CD14-positive monocyte (primary cell): ENCODE measurements at regions not wholly inside any gene's neighbourhood (a gene's known extent, or its start where the extent isn't known, plus 50 kb on each side); places are given as distances from the start of the nearest gene placed in this dataset.

Source experiments
- DNase-seq, 3 donors: peaks; one replicate each; pipeline ENCODE4 v3.0.0-alpha.2; 2011 to 2022
- H2AFZ ChIP-seq: 2 replicates; pipeline ENCODE4 v1.6.0; 2012; ENCODE audit warnings: mild to moderate bottlenecking, low read depth, low read length, inconsistent platforms; ENCODE audit not compliant: insufficient read depth, poor library complexity, severe bottlenecking
- H3K27ac ChIP-seq, 2 donors: 1 replicate in 1 of 2; 2 replicates in 1 of 2; pipeline ENCODE4 v1.5.1; 2012 to 2013; ENCODE audit warnings: low read length in 2 of 2, control low read depth in 1 of 2, inconsistent platforms in 1 of 2, low read depth in 1 of 2, mild to moderate bottlenecking in 1 of 2
- H3K27me3 ChIP-seq, 2 donors: one replicate each; pipeline versions ENCODE4 v1.6.0 to v1.6.1; 2011 to 2013; ENCODE audit warnings: low read length in 2 of 2; ENCODE audit not compliant: control insufficient read depth in 2 of 2, insufficient read depth in 2 of 2
- H3K36me3 ChIP-seq, 2 donors: replicated peaks in 1 of 2; 1 replicate in 1 of 2; 2 replicates in 1 of 2; pipeline versions ENCODE4 v1.5.1 to v1.6.1; 2012 to 2013; ENCODE audit warnings: low read length in 2 of 2, control low read depth in 1 of 2, inconsistent platforms in 1 of 2, mild to moderate bottlenecking in 1 of 2; ENCODE audit not compliant: insufficient read depth in 2 of 2, control insufficient read depth in 1 of 2
- H3K4me1 ChIP-seq, 2 donors: 1 replicate in 1 of 2; 2 replicates in 1 of 2; pipeline versions ENCODE4 v1.5.1 to v1.6.1; 2012 to 2013; ENCODE audit warnings: low read length in 2 of 2, control low read depth in 1 of 2, inconsistent platforms in 1 of 2, mild to moderate bottlenecking in 1 of 2, moderate library complexity in 1 of 2; ENCODE audit not compliant: insufficient read depth in 2 of 2, control insufficient read depth in 1 of 2
- H3K4me2 ChIP-seq: replicated peaks from 2 replicates; pipeline ENCODE3; 2012; ENCODE audit warnings: low read length, moderate library complexity, mild to moderate bottlenecking; ENCODE audit not compliant: poor library complexity, severe bottlenecking; ENCODE audit errors: extremely low read depth
- H3K4me3 ChIP-seq, 3 experiments: fragments of 200-600 bp in 1 of 3; sonication (generic) in 1 of 3; replicated peaks in 1 of 3; 1 replicate in 2 of 3; 2 replicates in 1 of 3; pipeline ENCODE4 v1.5.1; 2011 to 2013; ENCODE audit warnings: low read length in 3 of 3, mild to moderate bottlenecking in 3 of 3, control low read depth in 2 of 3, low read depth in 2 of 3, inconsistent platforms in 1 of 3, moderate library complexity in 1 of 3
- H3K79me2 ChIP-seq: 2 replicates; pipeline ENCODE4 v1.6.0; 2012; ENCODE audit warnings: mild to moderate bottlenecking, control low read depth, inconsistent platforms, low read length, moderate library complexity; ENCODE audit not compliant: insufficient read depth
- H3K9ac ChIP-seq: 2 replicates; pipeline ENCODE4 v1.6.0; 2017; ENCODE audit warnings: low read length, mild to moderate bottlenecking; ENCODE audit not compliant: insufficient read depth, poor library complexity, severe bottlenecking
- H3K9me3 ChIP-seq, 2 donors: replicated peaks in 1 of 2; 1 replicate in 1 of 2; 2 replicates in 1 of 2; pipeline versions ENCODE4 v1.5.1 to v1.6.1; 2012 to 2013; ENCODE audit warnings: low read length in 2 of 2, control low read depth in 1 of 2; ENCODE audit not compliant: control insufficient read depth in 1 of 2, insufficient read depth in 1 of 2
- H4K20me1 ChIP-seq: 2 replicates; pipeline ENCODE4 v1.6.0; 2012; ENCODE audit warnings: mild to moderate bottlenecking, low read length, control low read depth, moderate library complexity; ENCODE audit not compliant: insufficient read depth
- H3K27ac Mint-ChIP-seq, 7 donors: one replicate each; pipeline ENCODE4 v1.8.0; 2020; ENCODE audit warnings: mild to moderate bottlenecking in 7 of 7, mixed read lengths in 7 of 7, moderate library complexity in 6 of 7, inconsistent platforms in 2 of 7
- H3K27me3 Mint-ChIP-seq, 3 donors: one replicate each; pipeline ENCODE4 v1.8.0; 2021 to 2022; ENCODE audit warnings: low read depth in 3 of 3, mild to moderate bottlenecking in 3 of 3, mixed read lengths in 3 of 3, moderate library complexity in 3 of 3, inconsistent platforms in 1 of 3
- H3K36me3 Mint-ChIP-seq, 2 donors: one replicate each; pipeline ENCODE4 v1.8.0; 2020; ENCODE audit warnings: mixed read lengths in 2 of 2, inconsistent platforms in 1 of 2, mild to moderate bottlenecking in 1 of 2
- H3K4me1 Mint-ChIP-seq: one replicate; pipeline ENCODE4 v1.8.0; 2020; ENCODE audit warnings: mild to moderate bottlenecking, mixed read lengths
- H3K4me3 Mint-ChIP-seq, 2 donors: one replicate each; pipeline ENCODE4 v1.8.0; 2020; ENCODE audit warnings: mild to moderate bottlenecking in 2 of 2, mixed read lengths in 2 of 2, moderate library complexity in 1 of 2
- H3K9me3 Mint-ChIP-seq, 7 donors: one replicate each; pipeline ENCODE4 v1.8.0; 2020 to 2022; ENCODE audit warnings: mixed read lengths in 7 of 7, mild to moderate bottlenecking in 6 of 7, moderate library complexity in 6 of 7, inconsistent platforms in 2 of 7
- WGBS: methylation state at CpG from one replicate; pipeline ENCODE4 v1.1.5; 2013; ENCODE audit warnings: missing lambda C conversion rate; ENCODE audit not compliant: insufficient coverage; 5-methylcytosine and 5-hydroxymethylcytosine counted together
- intact Hi-C, 2 donors: fragments of 100-400 bp; cut with micrococcal nuclease; formaldehyde crosslinking; loops; one replicate each; pipeline versions ENCODE4 v1.15.0 to v1.15.1; 2023
- TF ChIP-seq, protein P1 (sequence below): fragments of 200-600 bp; IDR thresholded peaks from one replicate; pipeline ENCODE4 v1.8.0; 2022; ENCODE audit warnings: antibody characterized with exemption, mild to moderate bottlenecking

DNA sequence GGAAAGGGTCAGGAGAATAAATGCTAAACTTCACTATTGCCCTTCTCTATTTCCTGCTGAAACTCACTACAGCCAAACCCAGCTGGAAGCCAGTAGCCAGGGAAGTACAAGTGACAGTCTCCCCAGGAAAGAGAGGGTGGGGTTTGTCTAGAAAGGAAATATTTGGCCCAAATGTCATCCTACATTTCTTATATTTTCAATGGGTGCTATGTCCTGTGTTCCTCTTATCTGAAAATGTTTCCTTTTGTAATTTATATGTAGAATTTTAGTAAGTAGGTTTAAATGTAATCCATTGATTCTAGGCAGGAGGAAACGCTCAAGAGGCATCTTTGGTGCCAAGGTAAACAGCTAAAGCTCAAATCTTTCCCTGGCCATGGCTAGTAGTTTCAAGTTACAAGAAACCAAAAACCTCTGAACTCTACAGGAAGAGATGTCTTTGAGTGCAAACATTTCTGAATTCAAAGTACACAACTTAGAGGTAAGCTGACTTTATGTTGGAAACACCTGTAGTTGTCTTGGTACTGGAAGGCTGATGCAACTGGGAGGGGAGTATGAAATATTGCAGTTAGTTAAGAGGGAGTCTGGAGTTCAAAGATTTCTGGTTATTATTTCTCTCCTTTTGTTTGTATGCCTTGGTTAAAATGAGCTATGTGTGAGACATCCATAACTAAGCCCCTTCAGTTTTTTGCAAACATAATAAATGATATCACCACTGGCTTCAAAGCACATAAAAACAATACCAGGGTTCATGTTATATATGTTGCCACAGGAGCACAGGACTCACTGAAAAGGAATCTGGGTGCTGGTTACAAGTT lies 356.1 kb upstream of the ZC3H15 start:
- DNase-seq = no peak
- no peak overlapping the region for H3K9ac ChIP-seq
- H3K27me3 Mint-ChIP-seq = no peaks in the 10 kb centered on the region
- H3K9me3 Mint-ChIP-seq = peaks cover 0 to 4% (median 0%) of the 10 kb centered on the region in 7 donors
- WGBS = no CpG with 5 or more reads among the region's 1 CpG
- H3K4me1 ChIP-seq = no peaks in the 10 kb centered on the region
- no peaks in the 10 kb centered on the region for H3K27me3 ChIP-seq
- intact Hi-C loops = no loop called here
- H3K79me2 ChIP-seq = no peaks in the 10 kb centered on the region
- no peak overlapping the region for H3K4me2 ChIP-seq
- no peak overlapping the region for H2AFZ ChIP-seq
- H3K27ac ChIP-seq = no peak overlapping the region
- H4K20me1 ChIP-seq = no peaks in the 10 kb centered on the region
- H3K36me3 ChIP-seq = no peaks in the 10 kb centered on the region
- H3K4me3 ChIP-seq = no peak overlapping the region
- TF ChIP-seq, protein P1, sequence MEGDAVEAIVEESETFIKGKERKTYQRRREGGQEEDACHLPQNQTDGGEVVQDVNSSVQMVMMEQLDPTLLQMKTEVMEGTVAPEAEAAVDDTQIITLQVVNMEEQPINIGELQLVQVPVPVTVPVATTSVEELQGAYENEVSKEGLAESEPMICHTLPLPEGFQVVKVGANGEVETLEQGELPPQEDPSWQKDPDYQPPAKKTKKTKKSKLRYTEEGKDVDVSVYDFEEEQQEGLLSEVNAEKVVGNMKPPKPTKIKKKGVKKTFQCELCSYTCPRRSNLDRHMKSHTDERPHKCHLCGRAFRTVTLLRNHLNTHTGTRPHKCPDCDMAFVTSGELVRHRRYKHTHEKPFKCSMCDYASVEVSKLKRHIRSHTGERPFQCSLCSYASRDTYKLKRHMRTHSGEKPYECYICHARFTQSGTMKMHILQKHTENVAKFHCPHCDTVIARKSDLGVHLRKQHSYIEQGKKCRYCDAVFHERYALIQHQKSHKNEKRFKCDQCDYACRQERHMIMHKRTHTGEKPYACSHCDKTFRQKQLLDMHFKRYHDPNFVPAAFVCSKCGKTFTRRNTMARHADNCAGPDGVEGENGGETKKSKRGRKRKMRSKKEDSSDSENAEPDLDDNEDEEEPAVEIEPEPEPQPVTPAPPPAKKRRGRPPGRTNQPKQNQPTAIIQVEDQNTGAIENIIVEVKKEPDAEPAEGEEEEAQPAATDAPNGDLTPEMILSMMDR = no peak
- H3K27ac Mint-ChIP-seq = no peak overlapping the region
- H3K4me1 Mint-ChIP-seq = no peaks in the 10 kb centered on the region
- H3K36me3 Mint-ChIP-seq = no peaks in the 10 kb centered on the region
- no peak overlapping the region for H3K4me3 Mint-ChIP-seq
- H3K9me3 ChIP-seq = no peaks in the 10 kb centered on the region

DNA sequence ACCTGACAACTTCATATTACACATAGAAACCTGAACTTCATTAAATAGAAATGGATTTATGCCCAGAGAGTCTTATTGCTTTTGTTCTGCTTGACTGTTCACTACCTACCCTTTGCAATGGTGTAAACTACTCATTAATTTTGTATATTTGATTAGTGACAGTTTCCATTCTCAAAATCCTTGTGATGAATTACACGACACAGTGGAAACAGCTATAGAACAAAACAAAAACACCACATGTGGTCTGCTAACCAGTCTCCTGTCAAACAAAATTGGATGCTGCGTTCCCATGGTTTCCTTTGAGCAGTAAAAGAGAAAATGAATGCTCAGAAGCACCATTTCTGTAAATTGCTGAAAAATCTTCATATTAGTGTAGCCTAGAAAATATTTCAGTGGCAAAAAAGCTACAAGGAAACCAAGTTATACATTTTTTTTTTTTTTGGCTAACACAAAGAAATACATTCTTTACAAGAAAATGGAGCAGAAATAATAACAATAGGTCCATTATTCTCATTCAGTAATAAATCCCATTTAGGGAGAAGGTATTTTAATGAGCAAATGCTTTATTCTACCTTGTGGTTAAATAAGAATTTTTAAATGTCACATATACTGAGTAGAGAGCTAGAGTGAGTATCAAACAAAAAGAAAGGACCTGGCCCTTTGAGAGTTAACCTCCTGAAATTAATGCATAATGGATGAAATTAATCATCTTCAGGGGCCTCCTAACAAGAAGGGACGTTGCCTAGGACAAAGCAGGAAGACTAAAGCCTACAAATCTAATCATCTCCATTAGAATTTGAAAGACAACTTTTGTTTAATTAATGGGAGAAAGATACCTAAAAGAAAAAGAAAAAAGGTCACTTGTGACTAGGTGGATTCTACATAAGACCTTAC lies 355.1 kb upstream of the ZC3H15 start:
- no peak overlapping the region for H3K9ac ChIP-seq
- intact Hi-C loops = no loop called here
- H3K4me3 Mint-ChIP-seq = no peak overlapping the region
- no peaks in the 10 kb centered on the region for H3K4me1 Mint-ChIP-seq
- TF ChIP-seq, protein P1 = no peak
- H3K27me3 Mint-ChIP-seq = no peaks in the 10 kb centered on the region
- no CpG with 5 or more reads among the region's 3 CpGs for WGBS
- H3K36me3 Mint-ChIP-seq = no peaks in the 10 kb centered on the region
- H3K36me3 ChIP-seq = no peaks in the 10 kb centered on the region
- H3K27me3 ChIP-seq = no peaks in the 10 kb centered on the region
- no peaks in the 10 kb centered on the region for H4K20me1 ChIP-seq
- peaks cover 0 to 4% (median 0%) of the 10 kb centered on the region in 7 donors for H3K9me3 Mint-ChIP-seq
- H3K4me2 ChIP-seq = no peak overlapping the region
- DNase-seq = no peak
- no peak overlapping the region for H2AFZ ChIP-seq
- H3K4me1 ChIP-seq = no peaks in the 10 kb centered on the region
- H3K9me3 ChIP-seq = no peaks in the 10 kb centered on the region
- no peak overlapping the region for H3K4me3 ChIP-seq
- no peaks in the 10 kb centered on the region for H3K79me2 ChIP-seq
- H3K27ac ChIP-seq = no peak overlapping the region
- no peak overlapping the region for H3K27ac Mint-ChIP-seq
